Activated CD8-positive, alpha-beta T cell treated with anti-CD3 and anti-CD28 coated beads for 36 hours (primary cell): ENCODE measurements at regions not wholly inside any gene's neighbourhood (a gene's known extent, or its start where the extent isn't known, plus 50 kb on each side); places are given as distances from the start of the nearest gene placed in this dataset.

ENCODE experiments used
- ATAC-seq: fragments of 200-7000 bp; cut with Tn5 transposase; one replicate; pipeline ENCODE4 v1.10.0; 2021; ENCODE audit warnings: mild to moderate bottlenecking, moderate library complexity
- CTCF ChIA-PET: fragments of 350-600 bp; sonication (Branson Sonifier 250); formaldehyde crosslinking; loops from one replicate; lab custom pipeline; 2021; ENCODE audit warnings: antibody characterized with exemption; lab: Charles Lee
- POLR2A ChIA-PET: fragments of 350-600 bp; sonication (Branson Sonifier 250); formaldehyde crosslinking; loops from one replicate; lab custom pipeline; 2021; ENCODE audit warnings: antibody characterized with exemption; lab: Charles Lee
- DNase-seq: peaks from one replicate; pipeline ENCODE4 v3.0.0-alpha.2; 2020
- H3K27ac Mint-ChIP-seq: one replicate; pipeline ENCODE4 v1.8.0; 2021; ENCODE audit warnings: mild to moderate bottlenecking, mixed read lengths
- H3K27me3 Mint-ChIP-seq: one replicate; pipeline ENCODE4 v1.8.0; 2021; ENCODE audit warnings: mixed read lengths
- H3K36me3 Mint-ChIP-seq: one replicate; pipeline ENCODE4 v1.8.0; 2021; ENCODE audit warnings: low read depth, mixed read lengths
- H3K4me1 Mint-ChIP-seq: one replicate; pipeline ENCODE4 v1.8.0; 2021; ENCODE audit warnings: low read depth, mixed read lengths
- H3K4me3 Mint-ChIP-seq: one replicate; pipeline ENCODE4 v1.8.0; 2021; ENCODE audit warnings: mild to moderate bottlenecking, moderate library complexity, mixed read lengths
- H3K9me3 Mint-ChIP-seq: one replicate; pipeline ENCODE4 v1.8.0; 2021; ENCODE audit warnings: mixed read lengths
- CTCF ChIP-seq: fragments of 200-600 bp; IDR thresholded peaks from one replicate; pipeline ENCODE4 v1.8.0; 2022; ENCODE audit warnings: antibody characterized with exemption, mild to moderate bottlenecking
- intact Hi-C: fragments of 100-400 bp; cut with micrococcal nuclease; formaldehyde crosslinking; loops from one replicate; pipeline ENCODE4 v1.10.0; 2022

- Mint-ChIP-seq H3K4me1 (no peaks in the 10 kb centered on the region), H3K4me3 (no peak overlapping the region), H3K9me3 (peaks cover 6% of the 10 kb centered on the region), H3K36me3 (no peaks in the 10 kb centered on the region), H3K27ac (no peak overlapping the region), H3K27me3 (no peaks in the 10 kb centered on the region)
- ChIA-PET POLR2A (no interaction called here), CTCF (no interaction called here)
- ATAC-seq (no peak), DNase-seq (no peak)
- no peak for TF ChIP-seq CTCF
- intact Hi-C loops: loop anchor here (5.0 kb wide), 1 partner anchor 353 kb away; no protein-coding TSS in a partner anchor
Measured at GRCh38 chr3:80769683-80770082, 991.8 kb downstream of the GBE1 start.

GRCh38 chr3:80767604-80768003 lies 993.8 kb downstream of the GBE1 start:
- no peak overlapping the region for H3K4me3 Mint-ChIP-seq
- H3K9me3 Mint-ChIP-seq: peaks cover 8% of the 10 kb centered on the region

GRCh38 chr3:80754969-80755368 lies 987.2 kb upstream of the ROBO1 start:
- Mint-ChIP-seq H3K36me3 (no peaks in the 10 kb centered on the region), H3K27ac (no peak overlapping the region), H3K4me3 (no peak overlapping the region), H3K4me1 (no peaks in the 10 kb centered on the region), H3K9me3 (peaks cover 13% of the 10 kb centered on the region), H3K27me3 (no peaks in the 10 kb centered on the region)
- ChIA-PET POLR2A (no interaction called here), CTCF (no interaction called here)
- DNase-seq (no peak), ATAC-seq (no peak)
- intact Hi-C loops: no loop called here
- TF ChIP-seq CTCF: no peak

More at GRCh38 chr3:80767604-80768003, 993.8 kb downstream of the GBE1 start:
- POLR2A ChIA-PET: no interaction called here
- Mint-ChIP-seq H3K36me3 (no peaks in the 10 kb centered on the region), H3K27ac (no peak overlapping the region), H3K4me1 (no peaks in the 10 kb centered on the region), H3K27me3 (no peaks in the 10 kb centered on the region)
- CTCF ChIA-PET: no interaction called here
- intact Hi-C loops: no loop called here
- ATAC-seq: no peak
- no peak for DNase-seq
- no peak for TF ChIP-seq CTCF

- Mint-ChIP-seq H3K27ac (no peak overlapping the region), H3K36me3 (no peaks in the 10 kb centered on the region), H3K27me3 (no peaks in the 10 kb centered on the region), H3K9me3 (peaks cover 14% of the 10 kb centered on the region), H3K4me3 (no peak overlapping the region), H3K4me1 (no peaks in the 10 kb centered on the region)
- DNase-seq: no peak
- ATAC-seq: no peak
- POLR2A ChIA-PET: no interaction called here
- intact Hi-C loops: no loop called here
- CTCF ChIA-PET: no interaction called here
- no peak for TF ChIP-seq CTCF
Measured at GRCh38 chr3:80753021-80753420, 985.2 kb upstream of the ROBO1 start.

- intact Hi-C loops: no loop called here
- Mint-ChIP-seq H3K4me3 (no peak overlapping the region), H3K4me1 (no peaks in the 10 kb centered on the region), H3K27ac (no peak overlapping the region), H3K36me3 (no peaks in the 10 kb centered on the region), H3K9me3 (peaks cover 10% of the 10 kb centered on the region), H3K27me3 (no peaks in the 10 kb centered on the region)
- DNase-seq (no peak), ATAC-seq (no peak)
- CTCF ChIA-PET: no interaction called here
- POLR2A ChIA-PET: no interaction called here
- TF ChIP-seq CTCF: no peak
Measured at GRCh38 chr3:80750637-80751036, 982.8 kb upstream of the ROBO1 start.
